ENCODE measurements at regions not wholly inside any gene's neighbourhood (a gene's known extent, or its start where the extent isn't known, plus 50 kb on each side); places are given as distances from the start of the nearest gene placed in this dataset.

DNA sequence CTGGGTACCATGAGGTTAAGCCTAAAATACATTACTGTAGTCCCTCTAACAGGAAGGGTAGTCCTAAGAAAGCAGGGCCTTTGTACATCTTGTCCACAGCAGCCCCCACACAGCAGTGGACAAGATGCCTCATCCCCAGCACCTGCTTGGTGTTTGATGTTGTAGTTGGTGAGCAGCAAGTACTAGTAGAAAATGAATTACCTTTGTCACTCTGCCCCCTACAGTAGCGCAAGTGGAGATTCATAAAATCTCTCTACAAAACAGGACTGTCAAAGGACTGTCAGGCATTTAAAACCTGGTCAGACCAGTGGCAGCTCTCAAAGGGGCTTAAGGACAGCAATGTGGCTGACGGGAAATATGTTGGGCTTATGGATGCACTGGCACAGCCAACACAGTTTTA, 122.5 kb downstream of the TMEM174 start:
- TF ChIP-seq MYC (IDR thresholded peaks at IDR 0.05; ENCODE audit: low read depth, low read length), result no peak
- TF ChIP-seq, protein P1, sequence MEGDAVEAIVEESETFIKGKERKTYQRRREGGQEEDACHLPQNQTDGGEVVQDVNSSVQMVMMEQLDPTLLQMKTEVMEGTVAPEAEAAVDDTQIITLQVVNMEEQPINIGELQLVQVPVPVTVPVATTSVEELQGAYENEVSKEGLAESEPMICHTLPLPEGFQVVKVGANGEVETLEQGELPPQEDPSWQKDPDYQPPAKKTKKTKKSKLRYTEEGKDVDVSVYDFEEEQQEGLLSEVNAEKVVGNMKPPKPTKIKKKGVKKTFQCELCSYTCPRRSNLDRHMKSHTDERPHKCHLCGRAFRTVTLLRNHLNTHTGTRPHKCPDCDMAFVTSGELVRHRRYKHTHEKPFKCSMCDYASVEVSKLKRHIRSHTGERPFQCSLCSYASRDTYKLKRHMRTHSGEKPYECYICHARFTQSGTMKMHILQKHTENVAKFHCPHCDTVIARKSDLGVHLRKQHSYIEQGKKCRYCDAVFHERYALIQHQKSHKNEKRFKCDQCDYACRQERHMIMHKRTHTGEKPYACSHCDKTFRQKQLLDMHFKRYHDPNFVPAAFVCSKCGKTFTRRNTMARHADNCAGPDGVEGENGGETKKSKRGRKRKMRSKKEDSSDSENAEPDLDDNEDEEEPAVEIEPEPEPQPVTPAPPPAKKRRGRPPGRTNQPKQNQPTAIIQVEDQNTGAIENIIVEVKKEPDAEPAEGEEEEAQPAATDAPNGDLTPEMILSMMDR (IDR thresholded peaks at IDR 0.05; ENCODE audit: extremely low read depth in 1 of 2, insufficient read depth in 1 of 2, low read depth in 1 of 2, low read length in 2 of 2), result peak in 1 of 2 donors; percentile 16
- Histone ChIP-seq H3K79me2 (ENCODE audit: control insufficient read depth, insufficient read depth, low read length) (no peaks in the 10 kb centered on the region), H3K9me1 (replicated peaks; ENCODE audit: control insufficient read depth, extremely low read depth, insufficient read depth, low read length) (no peaks in the 10 kb centered on the region), H3K4me3 (replicated peaks in 1 of 3; ENCODE audit: insufficient read depth in 1 of 3, low read depth in 1 of 3, low read length in 3 of 3) (no peak overlapping the region), H2AFZ (ENCODE audit: low read depth, low read length) (no peak overlapping the region), H3K4me2 (ENCODE audit: insufficient read depth, low read length) (no peak overlapping the region), H3K27ac (ENCODE audit: insufficient read depth, low read depth, low read length) (no peak overlapping the region), H3K4me1 (ENCODE audit: control insufficient read depth, extremely low read depth, insufficient read depth, low read length) (no peaks in the 10 kb centered on the region), H3K9me3 (replicated peaks; ENCODE audit: control insufficient read depth, insufficient read depth, low read length) (no peaks in the 10 kb centered on the region), H4K20me1 (replicated peaks; ENCODE audit: control insufficient read depth, extremely low read depth, insufficient read depth, low read length) (no peaks in the 10 kb centered on the region), H3K9ac (replicated peaks; ENCODE audit: extremely low read depth, insufficient read depth, low read length) (no peak overlapping the region), H3K36me3 (ENCODE audit: control insufficient read depth in 2 of 2, extremely low read depth in 1 of 2, insufficient read depth in 2 of 2, low read length in 2 of 2) (no peaks in the 10 kb centered on the region), H3K27me3 (ENCODE audit: control insufficient read depth in 2 of 2, insufficient read depth in 2 of 2, low read length in 2 of 2) (peaks cover 85 to 92% of the 10 kb centered on the region in 2 experiments)
- dilution Hi-C loops (cut with MboI; ENCODE audit: extremely low pct_ligation_motif_present, low sequenced_read_pairs), result no loop called here
- intact Hi-C loops (cut with micrococcal nuclease), result loop anchor here (2.0 to 5.0 kb wide), 2 partner anchors 63 to 79 kb away; no protein-coding TSS in a partner anchor
- BruUV-seq (replicated peaks), result no TSS peak
- no peak for DNase-seq (ENCODE audit: low read depth, low spot score)
- CTCF ChIA-PET, result interaction anchor here (0.9 to 2.8 kb wide), 9 partner anchors 15 to 159 kb away, joined by 3 to 49 read pairs (median 4); no protein-coding TSS in a partner anchor
- peak; percentile 50 for FAIRE-seq
- POLR2A ChIA-PET, result no interaction called here

DNA sequence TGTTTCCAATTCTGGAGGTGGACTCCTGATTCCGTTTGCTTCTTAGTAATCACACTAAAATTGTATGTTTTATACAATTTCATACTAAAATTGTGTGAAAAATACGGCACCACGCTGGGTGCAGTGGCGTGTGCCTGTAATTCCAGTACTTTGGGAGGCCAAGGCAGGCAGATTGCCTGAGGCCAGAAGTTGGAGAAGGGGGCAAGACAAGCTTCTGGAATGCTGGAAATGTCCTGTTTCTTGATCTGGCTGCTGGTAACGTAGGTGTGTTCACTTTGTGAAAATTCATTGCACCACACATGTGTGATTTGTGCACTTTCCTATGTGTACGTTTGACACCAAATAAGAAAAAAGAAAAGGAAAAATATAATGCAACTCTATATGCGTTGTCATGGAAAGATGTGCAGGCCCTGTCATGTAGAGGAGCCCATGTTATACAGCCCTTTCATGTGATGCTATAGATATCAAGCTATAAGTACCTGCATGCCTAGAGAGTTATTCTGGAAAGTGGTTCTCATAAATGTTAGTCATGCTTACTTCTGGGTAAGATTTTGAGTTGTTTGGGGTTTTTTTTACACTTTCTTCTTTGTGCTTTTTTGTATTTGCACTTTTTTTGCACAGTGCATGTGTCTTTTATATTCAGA, 119.9 kb downstream of the TMEM174 start:
- Histone ChIP-seq H3K9ac (replicated peaks; ENCODE audit: extremely low read depth, insufficient read depth, low read length) (no peak overlapping the region), H3K9me1 (replicated peaks; ENCODE audit: control insufficient read depth, extremely low read depth, insufficient read depth, low read length) (no peaks in the 10 kb centered on the region), H2AFZ (ENCODE audit: low read depth, low read length) (no peak overlapping the region), H3K4me1 (ENCODE audit: control insufficient read depth, extremely low read depth, insufficient read depth, low read length) (no peaks in the 10 kb centered on the region), H3K4me3 (replicated peaks in 1 of 3; ENCODE audit: insufficient read depth in 1 of 3, low read depth in 1 of 3, low read length in 3 of 3) (no peak overlapping the region), H3K27me3 (ENCODE audit: control insufficient read depth in 2 of 2, insufficient read depth in 2 of 2, low read length in 2 of 2) (peaks cover 78 to 84% of the 10 kb centered on the region in 2 experiments), H3K27ac (ENCODE audit: insufficient read depth, low read depth, low read length) (no peak overlapping the region), H3K36me3 (ENCODE audit: control insufficient read depth in 2 of 2, extremely low read depth in 1 of 2, insufficient read depth in 2 of 2, low read length in 2 of 2) (no peaks in the 10 kb centered on the region), H3K9me3 (replicated peaks; ENCODE audit: control insufficient read depth, insufficient read depth, low read length) (no peaks in the 10 kb centered on the region), H3K79me2 (ENCODE audit: control insufficient read depth, insufficient read depth, low read length) (no peaks in the 10 kb centered on the region), H4K20me1 (replicated peaks; ENCODE audit: control insufficient read depth, extremely low read depth, insufficient read depth, low read length) (no peaks in the 10 kb centered on the region), H3K4me2 (ENCODE audit: insufficient read depth, low read length) (no peak overlapping the region)
- BruUV-seq (replicated peaks), result no TSS peak
- dilution Hi-C loops (cut with MboI; ENCODE audit: extremely low pct_ligation_motif_present, low sequenced_read_pairs), result no loop called here
- FAIRE-seq (no peak), DNase-seq (ENCODE audit: low read depth, low spot score) (no peak)
- TF ChIP-seq MYC (IDR thresholded peaks at IDR 0.05; ENCODE audit: low read depth, low read length) (no peak), JUN (IDR thresholded peaks at IDR 0.05; ENCODE audit: borderline replicate concordance, insufficient read depth, insufficient read length, low read depth) (no peak), POLR2A (IDR thresholded peaks at IDR 0.05; ENCODE audit: low read depth, low read length) (no peak), EZH2 (IDR thresholded peaks at IDR 0.05; ENCODE audit: borderline replicate concordance, low read depth, low read length, severe bottlenecking) (no peak), GATA2 (IDR thresholded peaks at IDR 0.05; ENCODE audit: insufficient read depth, insufficient read length, low read depth, low read length) (no peak), FOS (IDR thresholded peaks at IDR 0.05; ENCODE audit: borderline replicate concordance, insufficient read depth, low read length) (no peak), POLR2AphosphoS5 (IDR thresholded peaks at IDR 0.05; ENCODE audit: insufficient read depth, low read depth, low read length) (no peak)
- TF ChIP-seq, protein P1 (IDR thresholded peaks at IDR 0.05; ENCODE audit: extremely low read depth in 1 of 2, insufficient read depth in 1 of 2, low read depth in 1 of 2, low read length in 2 of 2), result no peak
- TF ChIP-seq, protein P2, sequence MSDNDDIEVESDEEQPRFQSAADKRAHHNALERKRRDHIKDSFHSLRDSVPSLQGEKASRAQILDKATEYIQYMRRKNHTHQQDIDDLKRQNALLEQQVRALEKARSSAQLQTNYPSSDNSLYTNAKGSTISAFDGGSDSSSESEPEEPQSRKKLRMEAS (IDR thresholded peaks at IDR 0.05; ENCODE audit: insufficient read depth, insufficient read length), result no peak
- CTCF ChIA-PET, result interaction anchor here (1.0 to 2.4 kb wide), 3 partner anchors 77 to 162 kb away, joined by 3 to 10 read pairs (median 3); no protein-coding TSS in a partner anchor
- intact Hi-C loops (cut with micrococcal nuclease), result no loop called here
- POLR2A ChIA-PET, result no interaction called here
